DND-41 (cell line): ENCODE measurements at regions not wholly inside any gene's neighbourhood (a gene's known extent, or its start where the extent isn't known, plus 50 kb on each side); places are given as distances from the start of the nearest gene placed in this dataset.

ENCODE experiments used
- ATAC-seq: fragments of 200-7000 bp; cut with Tn5 transposase; 3 replicates; pipeline ENCODE4 v1.9.1; 2021; ENCODE audit warnings: low read depth; ENCODE audit not compliant: insufficient read depth
- DNase-seq: peaks from one replicate; pipeline ENCODE4 v3.0.0-alpha.2; 2020
- H2AFZ ChIP-seq: 2 replicates; pipeline ENCODE4 v1.6.0; 2012; ENCODE audit warnings: low read depth, low read length
- H3K27ac ChIP-seq: 2 replicates; pipeline ENCODE4 v1.5.1; 2012; ENCODE audit warnings: low read length, inconsistent platforms
- H3K27me3 ChIP-seq: fragments of 200-600 bp; sonication (generic); 2 replicates; pipeline ENCODE4 v1.6.0; 2012; ENCODE audit warnings: low read length, mild to moderate bottlenecking, inconsistent platforms; ENCODE audit not compliant: insufficient read depth, poor library complexity
- H3K36me3 ChIP-seq: 2 replicates; pipeline ENCODE4 v1.5.1; 2012; ENCODE audit warnings: low read length, inconsistent platforms; ENCODE audit not compliant: insufficient read depth
- H3K4me1 ChIP-seq: 2 replicates; pipeline ENCODE4 v1.5.1; 2012; ENCODE audit warnings: mild to moderate bottlenecking, low read length; ENCODE audit not compliant: insufficient read depth
- H3K4me2 ChIP-seq: 2 replicates; pipeline ENCODE4 v1.6.0; 2012; ENCODE audit warnings: mild to moderate bottlenecking, moderate library complexity, low read length, inconsistent platforms; ENCODE audit not compliant: insufficient read depth
- H3K4me3 ChIP-seq, 2 experiments: fragments of 200-600 bp in 1 of 2; shearing (Covaris generic) in 1 of 2; 2 replicates each; pipeline ENCODE4 v1.5.1; 2012 to 2016; ENCODE audit warnings: inconsistent platforms in 2 of 2, low read length in 2 of 2, mild to moderate bottlenecking in 2 of 2, low read depth in 1 of 2, moderate library complexity in 1 of 2
- H3K79me2 ChIP-seq: 2 replicates; pipeline ENCODE4 v1.6.0; 2012; ENCODE audit warnings: low read length, inconsistent platforms; ENCODE audit not compliant: insufficient read depth
- H3K9ac ChIP-seq: 2 replicates; pipeline ENCODE4 v1.6.0; 2012; ENCODE audit warnings: low read depth, mild to moderate bottlenecking, inconsistent platforms, low read length, moderate library complexity
- H3K9me3 ChIP-seq: 2 replicates; pipeline ENCODE4 v1.5.1; 2012; ENCODE audit warnings: low read length, moderate library complexity, mild to moderate bottlenecking, inconsistent platforms; ENCODE audit not compliant: insufficient read depth, severe bottlenecking
- H4K20me1 ChIP-seq: 2 replicates; pipeline ENCODE4 v1.6.0; 2012; ENCODE audit warnings: low read length; ENCODE audit not compliant: insufficient read depth
- CTCF ChIP-seq: IDR thresholded peaks from 2 replicates; pipeline ENCODE4 v1.5.1; 2012; ENCODE audit warnings: borderline replicate concordance, low read length, moderate library complexity, mild to moderate bottlenecking; ENCODE audit not compliant: poor library complexity, severe bottlenecking; ENCODE audit errors: extremely low read depth
- EZH2 ChIP-seq: IDR thresholded peaks from 3 replicates; pipeline ENCODE4 v1.6.1; 2012; ENCODE audit warnings: borderline replicate concordance, low read depth, mild to moderate bottlenecking, moderate library complexity, low read length, inconsistent platforms; ENCODE audit not compliant: severe bottlenecking

- Histone ChIP-seq H3K4me1 (peaks cover 16% of the 10 kb centered on the region), H3K9me3 (no peaks in the 10 kb centered on the region), H3K27ac (peak overlapping the region; percentile 16; the same call in 1 of the 2 replicates), H3K4me2 (peak overlapping the region; percentile 17; the same call in 1 of the 2 replicates), H3K27me3 (no peaks in the 10 kb centered on the region), H3K79me2 (no peaks in the 10 kb centered on the region), H2AFZ (no peak overlapping the region), H4K20me1 (no peaks in the 10 kb centered on the region), H3K4me3 (no peak overlapping the region), H3K9ac (no peak overlapping the region), H3K36me3 (no peaks in the 10 kb centered on the region)
- no peak for DNase-seq
- TF ChIP-seq CTCF (no peak), EZH2 (no peak)
- ATAC-seq: peak; percentile 2; the same call in 1 of the 3 replicates
These were observed 762.6 kb downstream of the USP25 start for GRCh38 chr21:16492356-16492755.

GRCh38 chr21:16492892-16493291 is 763.1 kb downstream of the USP25 start:
- Histone ChIP-seq H3K9ac (no peak overlapping the region), H3K27ac (peak overlapping the region; percentile 16; the same call in 1 of the 2 replicates), H3K36me3 (no peaks in the 10 kb centered on the region), H2AFZ (no peak overlapping the region), H4K20me1 (no peaks in the 10 kb centered on the region), H3K79me2 (no peaks in the 10 kb centered on the region), H3K4me1 (peaks cover 16% of the 10 kb centered on the region), H3K9me3 (no peaks in the 10 kb centered on the region), H3K27me3 (no peaks in the 10 kb centered on the region), H3K4me3 (no peak overlapping the region), H3K4me2 (peak overlapping the region; percentile 17; the same call in 1 of the 2 replicates)
- ATAC-seq (peak; percentile 100), DNase-seq (peak; percentile 61)
- TF ChIP-seq EZH2 (no peak), CTCF (no peak)

- no peak overlapping the region for H3K4me3 ChIP-seq
- H3K27ac ChIP-seq: no peak overlapping the region
- H2AFZ ChIP-seq: no peak overlapping the region
- H4K20me1 ChIP-seq: no peaks in the 10 kb centered on the region
- no peaks in the 10 kb centered on the region for H3K9me3 ChIP-seq
- DNase-seq: no peak
- ATAC-seq: no peak
- H3K79me2 ChIP-seq: no peaks in the 10 kb centered on the region
- no peaks in the 10 kb centered on the region for H3K36me3 ChIP-seq
- H3K4me1 ChIP-seq: peaks cover 16% of the 10 kb centered on the region
- H3K9ac ChIP-seq: no peak overlapping the region
- TF ChIP-seq CTCF: no peak
- no peak for TF ChIP-seq EZH2
- no peak overlapping the region for H3K4me2 ChIP-seq
- H3K27me3 ChIP-seq: no peaks in the 10 kb centered on the region
These were observed 766.8 kb downstream of the USP25 start for GRCh38 chr21:16496609-16497008.

- ATAC-seq (no peak), DNase-seq (no peak)
- no peaks in the 10 kb centered on the region for H3K27me3 ChIP-seq
- no peak overlapping the region for H3K9ac ChIP-seq
- no peaks in the 10 kb centered on the region for H3K9me3 ChIP-seq
- H3K4me1 ChIP-seq: no peaks in the 10 kb centered on the region
- H3K4me3 ChIP-seq: no peak overlapping the region
- TF ChIP-seq EZH2: no peak
- TF ChIP-seq CTCF: no peak
- H3K36me3 ChIP-seq: no peaks in the 10 kb centered on the region
- H3K27ac ChIP-seq: no peak overlapping the region
- no peaks in the 10 kb centered on the region for H3K79me2 ChIP-seq
- no peak overlapping the region for H3K4me2 ChIP-seq
- H2AFZ ChIP-seq: no peak overlapping the region
- H4K20me1 ChIP-seq: no peaks in the 10 kb centered on the region
These were observed 770.5 kb downstream of the USP25 start for GRCh38 chr21:16500271-16500670.
